DMS79 (cell line): ENCODE measurements at regions not wholly inside any gene's neighbourhood (a gene's known extent, or its start where the extent isn't known, plus 50 kb on each side); places are given as distances from the start of the nearest gene placed in this dataset.

Experiments
- DNase-seq: peaks from one replicate; lab custom pipeline; 2025; lab: John Stamatoyannopoulos, UW

- DNase-seq = no peak
These were observed 65.7 kb downstream of the TMEM18 start for GRCh38 chr2:611519-611918.

- no peak for DNase-seq
These were observed 66.7 kb downstream of the TMEM18 start for GRCh38 chr2:610491-610890.

- DNase-seq = no peak
These were observed 67.3 kb downstream of the TMEM18 start for GRCh38 chr2:609881-610280.

- DNase-seq = no peak
These were observed 67.8 kb downstream of the TMEM18 start for GRCh38 chr2:609449-609848.

- no peak for DNase-seq
These were observed 68.5 kb downstream of the TMEM18 start for GRCh38 chr2:608711-609110.

GRCh38 chr2:608297-608696, 68.9 kb downstream of the TMEM18 start:
- DNase-seq = no peak

- no peak for DNase-seq
These were observed 69.5 kb downstream of the TMEM18 start for GRCh38 chr2:607709-608108.

- no peak for DNase-seq
These were observed 70.0 kb downstream of the TMEM18 start for GRCh38 chr2:607172-607571.

GRCh38 chr2:605674-606608, 71.3 kb downstream of the TMEM18 start:
- no peak for DNase-seq

- no peak for DNase-seq
These were observed 72.2 kb downstream of the TMEM18 start for GRCh38 chr2:604854-605524.

GRCh38 chr2:604385-604784, 72.8 kb downstream of the TMEM18 start:
- DNase-seq = no peak

- no peak for DNase-seq
These were observed 73.3 kb downstream of the TMEM18 start for GRCh38 chr2:603869-604268.

- DNase-seq = no peak
These were observed 73.8 kb downstream of the TMEM18 start for GRCh38 chr2:603427-603826.

- DNase-seq = no peak
These were observed 74.4 kb downstream of the TMEM18 start for GRCh38 chr2:602571-603359.

GRCh38 chr2:601806-602455, 75.3 kb downstream of the TMEM18 start:
- no peak for DNase-seq

- no peak for DNase-seq
These were observed 75.9 kb downstream of the TMEM18 start for GRCh38 chr2:601387-601698.

GRCh38 chr2:600542-601386, 76.4 kb downstream of the TMEM18 start:
- DNase-seq = no peak

GRCh38 chr2:599601-600000, 77.6 kb downstream of the TMEM18 start:
- no peak for DNase-seq

- no peak for DNase-seq
These were observed 79.0 kb downstream of the TMEM18 start for GRCh38 chr2:598058-598802.

GRCh38 chr2:595831-596592, 81.2 kb downstream of the TMEM18 start:
- no peak for DNase-seq
